Gastrocnemius medialis (tissue), 4 donors: ENCODE measurements at regions not wholly inside any gene's neighbourhood (a gene's known extent, or its start where the extent isn't known, plus 50 kb on each side); places are given as distances from the start of the nearest gene placed in this dataset.

Source experiments
- ATAC-seq, 2 donors: fragments of 150-250 bp; one replicate each; pipeline ENCODE4 v1.9.1; 2016
- DNase-seq, 2 donors: peaks; one replicate each; pipeline ENCODE4 v3.0.0-alpha.2; 2019
- H3K27ac ChIP-seq, 4 donors: fragments of 200-600 bp; sonication (generic); 1 replicate in 1 of 4; 2 replicates in 3 of 4; pipeline ENCODE4 v1.5.1; 2016 to 2018; ENCODE audit warnings: mild to moderate bottlenecking in 2 of 4, moderate library complexity in 1 of 4
- H3K27me3 ChIP-seq, 3 donors: fragments of 200-600 bp; sonication (generic) in 2 of 3; 1 replicate in 1 of 3; 2 replicates in 2 of 3; pipeline versions ENCODE4 v1.5.1 to v1.6.0; 2016 to 2019; ENCODE audit warnings: mild to moderate bottlenecking in 1 of 3, moderate library complexity in 1 of 3
- H3K36me3 ChIP-seq, 2 donors: fragments of 200-600 bp; sonication (generic) in 1 of 2; one replicate each; pipeline ENCODE4 v1.5.1; 2017 to 2018
- H3K4me1 ChIP-seq, 2 donors: fragments of 200-600 bp; sonication (generic) in 1 of 2; one replicate each; pipeline ENCODE4 v1.5.1; 2016 to 2017; ENCODE audit warnings: mild to moderate bottlenecking in 2 of 2
- H3K4me3 ChIP-seq, 4 donors: fragments of 200-600 bp; sonication (generic) in 3 of 4; 1 replicate in 1 of 4; 2 replicates in 3 of 4; pipeline ENCODE4 v1.5.1; 2016 to 2019; ENCODE audit warnings: mild to moderate bottlenecking in 2 of 4
- H3K9me3 ChIP-seq, 3 donors: fragments of 200-600 bp; sonication (generic) in 2 of 3; 1 replicate in 1 of 3; 2 replicates in 2 of 3; pipeline ENCODE4 v1.5.1; 2016 to 2019
- CTCF ChIP-seq, 5 experiments: fragments of 450-650 bp in 3 of 5; fragments of 200-600 bp in 2 of 5; sonication (generic) in 2 of 5; IDR thresholded peaks in 4 of 5; conservative IDR thresholded peaks in 1 of 5; 1 replicate in 4 of 5; 2 replicates in 1 of 5; pipeline ENCODE4 v1.5.1; 2016 to 2019; ENCODE audit warnings: antibody characterized with exemption in 5 of 5, mild to moderate bottlenecking in 3 of 5, moderate library complexity in 3 of 5
- POLR2A ChIP-seq, 2 donors: fragments of 450-650 bp; IDR thresholded peaks; one replicate each; pipeline ENCODE4 v1.6.1; 2017; ENCODE audit warnings: antibody characterized with exemption in 2 of 2, mild to moderate bottlenecking in 2 of 2, moderate library complexity in 2 of 2
- in situ Hi-C, 4 donors: fragments of 200-750 bp; cut with MboI; loops; one replicate each; pipeline versions ENCODE4 v1.15.0 to v1.8.0; 2017; ENCODE audit warnings: low sequenced_read_pairs in 4 of 4
- intact Hi-C: fragments of 100-400 bp; cut with DNase I; formaldehyde crosslinking; loops from one replicate; pipeline ENCODE4 v1.15.1; 2023; ENCODE audit warnings: low total_unique reads

GRCh38 chr2:209323738-209324137 lies 100.1 kb upstream of the MAP2 start:
- TF ChIP-seq CTCF (IDR thresholded peaks at IDR 0.05 in 4 of 5, conservative IDR thresholded peaks at IDR 0.05 in 1 of 5) (no peak), POLR2A (IDR thresholded peaks at IDR 0.05) (no peak)
- no peaks in the 10 kb centered on the region for H3K27me3 ChIP-seq
- no peaks in the 10 kb centered on the region for H3K9me3 ChIP-seq
- no peaks in the 10 kb centered on the region for H3K4me1 ChIP-seq
- DNase-seq = no peak
- intact Hi-C loops (no loop called here), in situ Hi-C loops (no loop called here)
- no peak overlapping the region for H3K4me3 ChIP-seq
- no peaks in the 10 kb centered on the region for H3K36me3 ChIP-seq
- no peak overlapping the region for H3K27ac ChIP-seq
- ATAC-seq = no peak

- ATAC-seq (no peak), DNase-seq (no peak)
- no peak overlapping the region for H3K4me3 ChIP-seq
- in situ Hi-C loops (no loop called here), intact Hi-C loops (no loop called here)
- TF ChIP-seq POLR2A (IDR thresholded peaks at IDR 0.05) (no peak), CTCF (IDR thresholded peaks at IDR 0.05 in 4 of 5, conservative IDR thresholded peaks at IDR 0.05 in 1 of 5) (no peak)
- no peaks in the 10 kb centered on the region for H3K4me1 ChIP-seq
- no peaks in the 10 kb centered on the region for H3K36me3 ChIP-seq
- H3K27ac ChIP-seq = no peak overlapping the region
- H3K27me3 ChIP-seq = no peaks in the 10 kb centered on the region
- no peaks in the 10 kb centered on the region for H3K9me3 ChIP-seq
These were observed 99.6 kb upstream of the MAP2 start for GRCh38 chr2:209324281-209324680.

GRCh38 chr2:209331291-209331844 lies 92.5 kb upstream of the MAP2 start:
- H3K27ac ChIP-seq = no peak overlapping the region
- H3K27me3 ChIP-seq = no peaks in the 10 kb centered on the region
- DNase-seq (no peak), ATAC-seq (no peak)
- no peaks in the 10 kb centered on the region for H3K36me3 ChIP-seq
- TF ChIP-seq CTCF (IDR thresholded peaks at IDR 0.05 in 4 of 5, conservative IDR thresholded peaks at IDR 0.05 in 1 of 5) = no peak
- no peak for TF ChIP-seq POLR2A (IDR thresholded peaks at IDR 0.05)
- intact Hi-C loops (no loop called here), in situ Hi-C loops (loop anchor here in 1 of 4 donors (25.0 kb wide), 2 partner anchors 256 to 631 kb away; no protein-coding TSS in a partner anchor)
- no peaks in the 10 kb centered on the region for H3K9me3 ChIP-seq
- H3K4me3 ChIP-seq = no peak overlapping the region
- H3K4me1 ChIP-seq = no peaks in the 10 kb centered on the region

GRCh38 chr2:209334188-209335017 lies 89.4 kb upstream of the MAP2 start:
- no peaks in the 10 kb centered on the region for H3K27me3 ChIP-seq
- no peak overlapping the region for H3K4me3 ChIP-seq
- in situ Hi-C loops = loop anchor here in 1 of 4 donors (25.0 kb wide), 2 partner anchors 253 to 628 kb away; no protein-coding TSS in a partner anchor
- no peaks in the 10 kb centered on the region for H3K9me3 ChIP-seq
- intact Hi-C loops = no loop called here
- no peaks in the 10 kb centered on the region for H3K4me1 ChIP-seq
- H3K27ac ChIP-seq = no peak overlapping the region
- no peaks in the 10 kb centered on the region for H3K36me3 ChIP-seq
- ATAC-seq = no peak
- DNase-seq = no peak
- TF ChIP-seq POLR2A (IDR thresholded peaks at IDR 0.05) (no peak), CTCF (IDR thresholded peaks at IDR 0.05 in 4 of 5, conservative IDR thresholded peaks at IDR 0.05 in 1 of 5) (peak; percentile 11 to 75 (median 48))
